Fibroblast of lung (primary cell): ENCODE measurements at regions not wholly inside any gene's neighbourhood (a gene's known extent, or its start where the extent isn't known, plus 50 kb on each side); places are given as distances from the start of the nearest gene placed in this dataset.

Source experiments
- DNase-seq, 2 donors: peaks; one replicate each; pipeline versions ENCODE4 v3.0.0 to v3.0.0-alpha.2; 2010; ENCODE audit warnings: low read depth in 2 of 2
- H2AFZ ChIP-seq: 2 replicates; pipeline ENCODE4 v1.5.1; 2012; ENCODE audit warnings: low read length, control low read depth, inconsistent platforms
- H3K27ac ChIP-seq: 2 replicates; pipeline ENCODE4 v1.5.1; 2011; ENCODE audit warnings: low read length, control low read depth; ENCODE audit not compliant: insufficient read depth
- H3K27me3 ChIP-seq: 2 replicates; pipeline ENCODE4 v1.5.1; 2011; ENCODE audit warnings: mild to moderate bottlenecking, low read length; ENCODE audit not compliant: control insufficient read depth, insufficient read depth
- H3K36me3 ChIP-seq: 2 replicates; pipeline ENCODE4 v1.5.1; 2011; ENCODE audit warnings: low read length; ENCODE audit not compliant: control insufficient read depth, insufficient read depth
- H3K4me1 ChIP-seq: 2 replicates; pipeline ENCODE4 v1.5.1; 2011; ENCODE audit warnings: low read length; ENCODE audit not compliant: control insufficient read depth, insufficient read depth; ENCODE audit errors: extremely low read depth
- H3K4me2 ChIP-seq: 2 replicates; pipeline ENCODE4 v1.5.1; 2011; ENCODE audit warnings: low read length, control low read depth; ENCODE audit not compliant: insufficient read depth; ENCODE audit errors: extremely low read depth
- H3K4me3 ChIP-seq, 4 experiments: fragments of 200-600 bp in 1 of 4; sonication (generic) in 1 of 4; replicated peaks in 1 of 4; 2 replicates each; pipeline ENCODE4 v1.5.1; 2011 to 2016; ENCODE audit warnings: low read length in 4 of 4, low read depth in 3 of 4, mild to moderate bottlenecking in 3 of 4, control low read depth in 2 of 4, inconsistent platforms in 1 of 4, mixed read lengths in 1 of 4; ENCODE audit not compliant: insufficient read depth in 1 of 4; ENCODE audit errors: control extremely low read depth in 1 of 4
- H3K79me2 ChIP-seq: 2 replicates; pipeline ENCODE4 v1.5.1; 2012; ENCODE audit warnings: mild to moderate bottlenecking, low read length, inconsistent platforms; ENCODE audit not compliant: control insufficient read depth, insufficient read depth
- H3K9ac ChIP-seq: 2 replicates; pipeline ENCODE4 v1.5.1; 2011; ENCODE audit warnings: mild to moderate bottlenecking, low read length, control low read depth; ENCODE audit not compliant: insufficient read depth
- H3K9me3 ChIP-seq: 2 replicates; pipeline ENCODE4 v1.5.1; 2012; ENCODE audit warnings: low read depth, low read length; ENCODE audit not compliant: control insufficient read depth, insufficient read depth
- H4K20me1 ChIP-seq: 2 replicates; pipeline ENCODE4 v1.5.1; 2011; ENCODE audit warnings: low read length; ENCODE audit not compliant: control insufficient read depth, insufficient read depth; ENCODE audit errors: extremely low read depth
- CTCF ChIP-seq, 2 donors: IDR thresholded peaks in 1 of 2; conservative IDR thresholded peaks in 1 of 2; 1 replicate in 1 of 2; 2 replicates in 1 of 2; pipeline ENCODE4 v1.5.1; 2011 to 2012; ENCODE audit warnings: low read length in 2 of 2, control low read depth in 1 of 2, inconsistent platforms in 1 of 2, low read depth in 1 of 2, mild to moderate bottlenecking in 1 of 2
- EZH2 ChIP-seq: IDR thresholded peaks from 2 replicates; pipeline ENCODE4 v1.5.1; 2012; ENCODE audit warnings: low read length, control low read depth, mild to moderate bottlenecking; ENCODE audit errors: missing control alignments

GRCh38 chr3:4235690-4236089 is 67.5 kb upstream of the SETMAR start:
- Histone ChIP-seq H4K20me1 (no peaks in the 10 kb centered on the region), H3K79me2 (no peaks in the 10 kb centered on the region), H3K4me3 (no peak overlapping the region), H3K4me2 (no peak overlapping the region), H2AFZ (no peak overlapping the region), H3K9ac (no peak overlapping the region), H3K27me3 (no peaks in the 10 kb centered on the region), H3K9me3 (no peaks in the 10 kb centered on the region), H3K36me3 (no peaks in the 10 kb centered on the region), H3K27ac (no peak overlapping the region), H3K4me1 (no peaks in the 10 kb centered on the region)
- DNase-seq, result no peak
- no peak for TF ChIP-seq EZH2
- no peak for TF ChIP-seq CTCF (conservative IDR thresholded peaks at IDR 0.05 in 1 of 2, IDR thresholded peaks at IDR 0.05 in 1 of 2; ENCODE audit: low read depth in 1 of 2, low read length in 2 of 2)

GRCh38 chr3:4241595-4242170 is 61.5 kb upstream of the SETMAR start:
- Histone ChIP-seq H3K9me3 (no peaks in the 10 kb centered on the region), H3K79me2 (no peaks in the 10 kb centered on the region), H3K4me3 (no peak overlapping the region), H3K27me3 (no peaks in the 10 kb centered on the region), H3K4me2 (no peak overlapping the region), H3K36me3 (no peaks in the 10 kb centered on the region), H3K4me1 (no peaks in the 10 kb centered on the region), H3K9ac (no peak overlapping the region), H2AFZ (no peak overlapping the region), H3K27ac (no peak overlapping the region), H4K20me1 (no peaks in the 10 kb centered on the region)
- TF ChIP-seq EZH2 (no peak), CTCF (conservative IDR thresholded peaks at IDR 0.05 in 1 of 2, IDR thresholded peaks at IDR 0.05 in 1 of 2; ENCODE audit: low read depth in 1 of 2, low read length in 2 of 2) (no peak)
- DNase-seq, result no peak

- DNase-seq, result no peak
- no peak overlapping the region for H2AFZ ChIP-seq
- H3K9ac ChIP-seq, result no peak overlapping the region
- H3K27ac ChIP-seq, result no peak overlapping the region
- no peaks in the 10 kb centered on the region for H3K79me2 ChIP-seq
- TF ChIP-seq CTCF (conservative IDR thresholded peaks at IDR 0.05 in 1 of 2, IDR thresholded peaks at IDR 0.05 in 1 of 2; ENCODE audit: low read depth in 1 of 2, low read length in 2 of 2) (no peak), EZH2 (no peak)
- no peak overlapping the region for H3K4me3 ChIP-seq
- no peaks in the 10 kb centered on the region for H3K4me1 ChIP-seq
- no peaks in the 10 kb centered on the region for H3K9me3 ChIP-seq
- no peak overlapping the region for H3K4me2 ChIP-seq
- H3K36me3 ChIP-seq, result no peaks in the 10 kb centered on the region
- H4K20me1 ChIP-seq, result no peaks in the 10 kb centered on the region
- no peaks in the 10 kb centered on the region for H3K27me3 ChIP-seq
Observed at GRCh38 chr3:4245671-4246070, 57.5 kb upstream of the SETMAR start.
